Keratinocyte (primary cell): ENCODE measurements at regions not wholly inside any gene's neighbourhood (a gene's known extent, or its start where the extent isn't known, plus 50 kb on each side); places are given as distances from the start of the nearest gene placed in this dataset.

ENCODE experiments used
- DNase-seq: peaks from one replicate; pipeline ENCODE4 v3.0.0-alpha.2; 2011; ENCODE audit warnings: low read depth, missing footprints, low spot score
- FAIRE-seq: peaks from 2 replicates; lab custom pipeline; 2011; peaks lifted over from hg19 to GRCh38; lab: Jason Lieb, UNC
- H2AFZ ChIP-seq: 2 replicates; pipeline ENCODE4 v1.6.0; 2012; ENCODE audit warnings: low read length, control low read depth, inconsistent platforms; ENCODE audit not compliant: control insufficient read depth
- H3K27ac ChIP-seq: 2 replicates; pipeline ENCODE4 v1.5.1; 2011; ENCODE audit warnings: low read length; ENCODE audit not compliant: control insufficient read depth, insufficient read depth
- H3K27me3 ChIP-seq: 3 replicates; pipeline ENCODE4 v1.6.0; 2011; ENCODE audit warnings: low read length; ENCODE audit not compliant: control insufficient read depth, insufficient read depth; ENCODE audit errors: extremely low read depth
- H3K36me3 ChIP-seq, 2 experiments: 2 replicates in 1 of 2; 3 replicates in 1 of 2; pipeline ENCODE4 v1.5.1; 2011; ENCODE audit warnings: low read length in 2 of 2, mild to moderate bottlenecking in 1 of 2; ENCODE audit not compliant: control insufficient read depth in 2 of 2, insufficient read depth in 2 of 2; ENCODE audit errors: extremely low read depth in 1 of 2
- H3K4me1 ChIP-seq: 3 replicates; pipeline ENCODE4 v1.5.1; 2011; ENCODE audit warnings: low read length; ENCODE audit not compliant: control insufficient read depth, insufficient read depth; ENCODE audit errors: extremely low read depth
- H3K4me2 ChIP-seq: 3 replicates; pipeline ENCODE4 v1.6.0; 2011; ENCODE audit warnings: low read depth, low read length; ENCODE audit not compliant: control insufficient read depth, insufficient read depth; ENCODE audit errors: extremely low read depth
- H3K4me3 ChIP-seq, 3 experiments: fragments of 200-600 bp in 1 of 3; sonication (generic) in 1 of 3; 2 replicates in 2 of 3; 3 replicates in 1 of 3; pipeline ENCODE4 v1.5.1; 2011 to 2016; ENCODE audit warnings: low read length in 3 of 3, mild to moderate bottlenecking in 3 of 3, control low read depth in 2 of 3, inconsistent platforms in 1 of 3, low read depth in 1 of 3, mixed read lengths in 1 of 3, mixed run types in 1 of 3, moderate library complexity in 1 of 3; ENCODE audit not compliant: control insufficient read depth in 2 of 3, insufficient read depth in 2 of 3; ENCODE audit errors: extremely low read depth in 1 of 3
- H3K79me2 ChIP-seq: 2 replicates; pipeline ENCODE4 v1.6.0; 2012; ENCODE audit warnings: low read length; ENCODE audit not compliant: control insufficient read depth, insufficient read depth
- H3K9ac ChIP-seq: 3 replicates; pipeline ENCODE4 v1.6.0; 2011; ENCODE audit warnings: low read length; ENCODE audit not compliant: control insufficient read depth, insufficient read depth; ENCODE audit errors: extremely low read depth
- H3K9me1 ChIP-seq: 3 replicates; pipeline ENCODE4 v1.6.0; 2011; ENCODE audit warnings: low read length; ENCODE audit not compliant: control insufficient read depth, insufficient read depth; ENCODE audit errors: extremely low read depth
- H3K9me3 ChIP-seq: 2 replicates; pipeline ENCODE4 v1.5.1; 2012; ENCODE audit warnings: low read depth, low read length; ENCODE audit not compliant: control insufficient read depth
- H4K20me1 ChIP-seq: 3 replicates; pipeline ENCODE4 v1.6.0; 2011; ENCODE audit warnings: low read length; ENCODE audit not compliant: control insufficient read depth, insufficient read depth; ENCODE audit errors: extremely low read depth
- CTCF ChIP-seq, 3 experiments: IDR thresholded peaks in 1 of 3; conservative IDR thresholded peaks in 1 of 3; optimal IDR thresholded peaks in 1 of 3; 2 replicates in 2 of 3; 3 replicates in 1 of 3; pipeline versions ENCODE3 to v1.5.1; 2011; ENCODE audit warnings: low read length in 3 of 3, mild to moderate bottlenecking in 3 of 3, moderate library complexity in 2 of 3, control low read depth in 1 of 3, inconsistent platforms in 1 of 3; ENCODE audit not compliant: insufficient read depth in 2 of 3; ENCODE audit errors: extremely low read depth in 1 of 3
- EZH2 ChIP-seq: IDR thresholded peaks from one replicate; pipeline ENCODE4 v1.6.1; 2012; ENCODE audit warnings: inconsistent platforms, mild to moderate bottlenecking, low read length, moderate library complexity
- dilution Hi-C: fragments of 300-500 bp; cut with MboI; formaldehyde crosslinking; loops from one replicate; pipeline ENCODE4 v1.7.0; 2020; ENCODE audit warnings: low sequenced_read_pairs; ENCODE audit not compliant: extremely low pct_ligation_motif_present

- FAIRE-seq = no peak
- Histone ChIP-seq H3K9ac (no peak overlapping the region), H3K4me1 (no peaks in the 10 kb centered on the region), H3K27ac (no peak overlapping the region), H3K27me3 (no peaks in the 10 kb centered on the region), H3K79me2 (no peaks in the 10 kb centered on the region), H3K36me3 (no peaks in the 10 kb centered on the region), H3K9me3 (peaks cover 13% of the 10 kb centered on the region), H3K4me2 (no peak overlapping the region), H4K20me1 (no peaks in the 10 kb centered on the region), H3K9me1 (no peaks in the 10 kb centered on the region), H2AFZ (no peak overlapping the region), H3K4me3 (no peak overlapping the region)
- TF ChIP-seq CTCF (optimal IDR thresholded peaks at IDR 0.05 in 1 of 3, IDR thresholded peaks at IDR 0.05 in 1 of 3, conservative IDR thresholded peaks at IDR 0.05 in 1 of 3; ENCODE audit: extremely low read depth in 1 of 3, insufficient read depth in 2 of 3, low read length in 3 of 3) (no peak), EZH2 (no peak)
- dilution Hi-C loops = no loop called here
- DNase-seq = no peak
These were observed 116.3 kb upstream of the SHH start for GRCh38 chr7:155928583-155928982.

GRCh38 chr7:155927905-155928304 lies 115.6 kb upstream of the SHH start:
- TF ChIP-seq CTCF (optimal IDR thresholded peaks at IDR 0.05 in 1 of 3, IDR thresholded peaks at IDR 0.05 in 1 of 3, conservative IDR thresholded peaks at IDR 0.05 in 1 of 3; ENCODE audit: extremely low read depth in 1 of 3, insufficient read depth in 2 of 3, low read length in 3 of 3) (no peak), EZH2 (no peak)
- H3K4me3 ChIP-seq = no peak overlapping the region
- no peak overlapping the region for H3K4me2 ChIP-seq
- DNase-seq (no peak), FAIRE-seq (no peak)
- H3K79me2 ChIP-seq = no peaks in the 10 kb centered on the region
- H4K20me1 ChIP-seq = no peaks in the 10 kb centered on the region
- H3K9ac ChIP-seq = no peak overlapping the region
- H3K27me3 ChIP-seq = no peaks in the 10 kb centered on the region
- no peak overlapping the region for H2AFZ ChIP-seq
- H3K36me3 ChIP-seq = no peaks in the 10 kb centered on the region
- dilution Hi-C loops = no loop called here
- H3K9me1 ChIP-seq = no peaks in the 10 kb centered on the region
- H3K4me1 ChIP-seq = no peaks in the 10 kb centered on the region
- H3K27ac ChIP-seq = no peak overlapping the region
- peaks cover 11% of the 10 kb centered on the region for H3K9me3 ChIP-seq
